ENCODE measurements at regions not wholly inside any gene's neighbourhood (a gene's known extent, or its start where the extent isn't known, plus 50 kb on each side); places are given as distances from the start of the nearest gene placed in this dataset.
A peak's percentile ranks its signal among the peaks of the same experiment; 100 is the strongest.
"Not testable (repeated sequence)": the region's sequence is repeated elsewhere in the genome, so short reads cannot be mapped to it uniquely, and the experiment has no call there.

DNA sequence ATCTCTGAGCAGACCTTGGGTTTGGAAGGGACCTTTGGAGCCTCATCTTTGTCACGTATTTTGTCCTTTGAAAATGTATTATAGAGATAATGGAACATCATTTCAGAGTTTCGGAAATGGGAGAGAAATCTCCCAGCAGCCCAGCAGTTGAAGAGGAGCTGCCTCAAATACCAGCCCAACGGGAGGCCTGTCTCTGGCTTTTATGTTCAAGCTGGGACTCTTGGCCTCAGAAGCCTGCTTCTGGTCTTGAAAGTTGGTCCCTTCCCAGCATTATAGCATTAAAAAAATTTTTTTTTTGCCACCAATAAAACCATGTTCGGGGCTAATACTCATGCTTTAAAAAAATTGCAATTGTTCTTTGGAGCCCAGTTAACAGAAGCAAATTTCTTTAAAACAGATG is 73.4 kb upstream of the CTBP2 start:
- DNase-seq: no peak

DNA sequence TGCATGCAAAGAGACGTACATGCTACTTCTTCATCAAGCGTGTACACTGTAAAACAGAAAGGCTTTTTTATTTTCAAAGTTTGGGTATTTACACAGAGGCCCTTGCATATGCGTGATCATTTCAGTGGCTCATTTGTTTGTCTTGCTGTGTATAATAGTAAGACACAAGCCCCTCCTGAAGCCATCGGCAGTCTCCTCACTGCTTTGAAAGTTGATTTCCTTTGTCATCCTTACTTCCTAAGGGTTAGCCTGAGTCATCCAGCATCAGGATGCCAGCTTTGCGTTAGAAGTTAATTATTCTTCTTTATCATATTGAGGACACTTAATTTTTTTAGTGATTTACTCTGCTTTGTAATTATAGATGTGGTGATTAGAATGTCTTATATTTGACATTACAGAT is 72.5 kb upstream of the CTBP2 start:
- peak in 1 of 3 experiments; percentile 40 for DNase-seq

DNA sequence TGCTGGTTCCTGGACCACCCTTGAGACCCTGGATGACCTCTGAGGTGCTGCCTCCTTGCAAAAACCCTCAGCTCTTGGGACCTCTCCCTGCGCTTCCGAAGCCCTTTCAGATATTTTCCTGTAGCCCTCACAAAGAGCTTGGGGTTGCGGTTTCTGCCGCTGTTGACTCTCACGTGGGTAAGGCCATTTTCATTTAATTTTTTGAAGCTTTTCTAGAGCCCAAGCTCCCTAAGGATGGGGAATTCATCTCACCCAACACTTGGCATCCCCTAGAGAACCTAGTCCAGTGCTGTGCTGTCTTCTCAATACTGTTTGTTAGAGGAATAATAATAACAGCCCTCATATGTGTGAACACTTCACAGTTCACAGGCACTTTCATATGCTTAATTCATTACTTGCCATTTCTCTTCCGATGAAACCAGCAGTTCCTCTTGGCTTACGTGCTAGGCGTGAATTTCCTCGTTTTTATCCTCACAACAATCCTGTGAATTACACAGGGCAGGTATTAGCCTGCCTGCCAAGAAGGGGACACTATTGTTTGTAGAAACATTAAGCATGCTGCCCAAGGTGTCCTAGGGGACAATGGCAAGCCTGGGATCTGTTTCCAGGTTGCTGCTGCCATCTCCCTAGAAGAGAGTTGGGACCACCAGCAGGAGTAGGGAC is 71.6 kb upstream of the CTBP2 start:
- no peak for DNase-seq

DNA sequence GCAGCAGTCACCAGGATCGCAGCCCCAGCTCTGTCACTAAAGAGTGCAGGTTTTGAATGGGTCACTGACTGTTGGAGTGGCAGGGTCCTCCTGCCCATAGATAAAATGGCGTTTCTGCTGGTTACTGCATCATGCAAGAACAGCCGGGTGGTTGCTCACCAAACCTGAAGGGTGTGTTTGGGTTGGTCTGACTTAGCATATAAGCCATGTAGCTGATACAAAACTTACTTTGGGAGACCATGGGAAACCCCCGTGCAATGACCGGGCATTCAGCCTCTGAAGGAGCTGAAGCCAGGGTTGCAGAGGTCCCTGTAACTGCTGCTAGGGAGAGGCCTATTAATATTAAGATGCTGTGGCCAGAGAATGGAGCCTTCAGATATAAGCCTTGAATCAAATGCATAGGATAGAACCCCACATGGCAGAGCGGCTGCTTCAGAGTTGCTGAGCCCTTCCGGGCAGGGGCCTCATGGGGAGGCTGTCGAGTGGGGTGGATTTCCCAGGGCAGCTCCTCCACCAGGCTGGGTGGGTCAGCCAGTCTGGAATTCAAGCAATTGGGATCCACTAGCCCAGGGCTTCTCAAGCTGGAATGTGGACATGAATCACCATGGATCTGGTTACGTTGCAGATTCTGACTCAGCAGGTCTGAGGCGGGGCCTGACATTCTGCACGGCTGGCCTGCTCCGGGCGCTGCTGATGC is 70.9 kb upstream of the CTBP2 start:
- no peak for DNase-seq

DNA sequence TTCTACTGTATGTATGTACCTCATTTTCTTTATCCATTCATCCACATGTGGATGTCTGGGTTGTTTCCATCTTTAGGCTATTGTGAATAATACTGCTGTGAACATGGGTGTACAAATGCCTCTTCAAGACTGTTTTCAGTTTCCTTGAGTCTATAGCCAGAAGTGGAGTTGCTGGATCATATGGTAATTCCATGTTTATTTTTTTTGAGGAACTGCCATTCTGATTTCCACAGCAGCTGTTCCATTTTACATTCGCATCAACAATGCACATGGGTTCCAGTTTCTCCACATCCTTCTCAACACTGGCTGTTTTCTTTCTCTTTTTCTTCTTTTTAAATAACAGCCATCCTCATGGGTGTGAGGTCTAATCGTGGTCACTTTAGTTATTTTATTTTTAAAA is 69.9 kb upstream of the CTBP2 start:
- DNase-seq: no peak

DNA sequence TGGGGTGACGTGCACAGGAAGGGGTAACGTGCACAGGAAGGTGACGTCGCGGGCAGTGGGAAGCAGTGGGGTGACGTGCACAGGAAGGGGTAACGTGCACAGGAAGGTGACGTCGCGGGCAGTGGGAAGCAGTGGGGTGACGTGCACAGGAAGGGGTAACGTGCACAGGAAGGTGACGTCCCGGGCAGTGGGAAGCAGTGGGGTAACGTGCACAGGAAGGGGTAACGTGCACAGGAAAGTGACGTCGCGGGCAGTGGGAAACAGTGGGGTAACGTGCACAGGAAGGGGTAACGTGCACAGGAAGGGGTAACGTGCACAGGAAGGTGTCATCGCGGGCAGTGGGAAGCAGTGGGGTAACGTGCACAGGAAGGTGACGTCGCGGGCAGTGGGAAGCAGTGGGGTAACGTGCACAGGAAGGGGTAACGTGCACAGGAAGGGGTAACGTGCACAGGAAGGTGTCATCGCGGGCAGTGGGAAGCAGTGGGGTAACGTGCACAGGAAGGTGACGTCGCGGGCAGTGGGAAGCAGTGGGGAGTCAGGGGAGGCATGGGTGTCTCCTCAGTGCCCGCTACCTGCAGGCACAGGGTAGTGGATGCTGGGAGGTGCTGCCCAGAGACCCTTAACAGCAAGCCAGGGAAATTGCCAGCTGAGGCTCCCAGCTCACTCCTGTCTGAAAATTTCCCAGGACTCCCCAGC is 68.0 kb upstream of the CTBP2 start:
- DNase-seq: not testable (repeated sequence)

DNA sequence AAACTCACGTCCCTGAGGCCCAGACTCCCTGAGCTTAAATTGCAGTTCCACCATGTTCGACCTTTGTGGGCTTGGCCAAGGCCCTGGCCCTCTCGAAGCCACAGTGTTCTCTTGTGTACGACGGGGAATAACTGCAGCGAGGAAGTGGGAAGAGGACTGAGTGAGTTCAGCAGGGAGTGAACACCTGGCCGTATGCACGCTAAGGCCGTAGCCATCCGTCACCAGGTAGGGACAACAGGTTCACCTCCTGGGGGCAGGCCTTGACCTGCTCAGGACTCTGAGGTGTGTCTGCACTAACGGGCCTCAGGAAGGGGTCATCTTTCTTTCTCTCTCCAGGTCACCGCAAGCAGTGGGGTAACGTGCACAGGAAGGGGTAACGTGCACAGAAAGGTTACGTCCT is 67.2 kb upstream of the CTBP2 start:
- DNase-seq: no peak

DNA sequence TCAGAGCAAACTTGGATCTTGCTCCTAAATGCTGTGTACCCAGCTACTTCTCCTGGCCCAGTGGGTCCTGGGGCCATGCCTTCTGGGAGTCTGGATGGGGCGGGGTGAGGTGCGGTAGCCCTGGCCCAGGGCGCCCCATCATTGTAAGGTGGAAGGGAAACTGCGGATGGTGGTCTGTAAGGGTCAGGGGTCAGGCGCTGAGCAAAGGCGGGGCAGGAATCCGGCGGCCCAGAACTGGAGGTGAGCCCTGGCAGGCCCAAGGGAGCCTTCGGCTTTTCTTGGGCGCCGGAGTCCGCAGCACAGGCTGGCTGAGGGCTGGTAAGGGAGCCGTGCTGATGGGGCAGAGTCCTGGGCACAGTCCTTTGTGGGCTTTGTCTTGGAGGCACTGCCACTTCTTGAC is 66.5 kb upstream of the CTBP2 start:
- DNase-seq: no peak

DNA sequence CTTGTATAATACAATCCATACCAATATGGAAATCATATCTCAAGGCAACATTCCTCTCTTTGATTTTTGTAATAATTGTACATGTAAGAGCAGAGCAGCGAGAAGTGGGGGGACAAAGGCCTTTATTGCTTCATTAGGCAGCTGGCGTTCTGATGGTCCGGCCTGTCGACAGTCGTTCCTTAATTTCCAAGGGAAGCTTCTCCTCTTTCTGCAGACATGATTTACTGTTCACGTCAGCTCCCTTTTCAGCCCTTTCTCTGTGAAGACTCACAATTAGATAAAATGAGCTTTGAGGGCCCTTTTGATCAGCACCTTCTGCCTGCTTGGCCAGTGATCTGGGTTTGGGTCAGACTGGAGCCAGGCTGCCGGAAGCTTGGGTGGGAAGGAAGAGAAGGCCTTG is 65.6 kb upstream of the CTBP2 start:
- DNase-seq: no peak

DNA sequence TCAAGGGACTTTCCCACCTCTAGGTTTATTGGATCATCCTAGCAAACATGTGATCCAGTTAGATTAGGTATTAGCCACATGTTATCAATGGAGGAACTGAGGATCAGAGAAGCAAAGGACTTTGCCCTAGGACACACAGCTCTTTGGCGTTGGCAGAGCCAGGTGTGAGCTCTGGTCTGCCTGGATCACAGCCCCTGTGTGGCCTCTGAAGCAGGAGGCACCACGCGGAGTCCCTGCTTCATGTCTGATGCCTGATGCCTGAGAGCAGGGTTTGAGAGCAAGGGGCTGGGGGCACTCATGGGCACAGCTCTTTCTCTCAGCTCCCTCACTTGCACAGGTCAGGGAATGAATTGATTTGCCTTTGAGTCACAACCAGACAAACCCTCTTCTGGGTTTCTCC is 64.7 kb upstream of the CTBP2 start:
- no peak for DNase-seq

DNA sequence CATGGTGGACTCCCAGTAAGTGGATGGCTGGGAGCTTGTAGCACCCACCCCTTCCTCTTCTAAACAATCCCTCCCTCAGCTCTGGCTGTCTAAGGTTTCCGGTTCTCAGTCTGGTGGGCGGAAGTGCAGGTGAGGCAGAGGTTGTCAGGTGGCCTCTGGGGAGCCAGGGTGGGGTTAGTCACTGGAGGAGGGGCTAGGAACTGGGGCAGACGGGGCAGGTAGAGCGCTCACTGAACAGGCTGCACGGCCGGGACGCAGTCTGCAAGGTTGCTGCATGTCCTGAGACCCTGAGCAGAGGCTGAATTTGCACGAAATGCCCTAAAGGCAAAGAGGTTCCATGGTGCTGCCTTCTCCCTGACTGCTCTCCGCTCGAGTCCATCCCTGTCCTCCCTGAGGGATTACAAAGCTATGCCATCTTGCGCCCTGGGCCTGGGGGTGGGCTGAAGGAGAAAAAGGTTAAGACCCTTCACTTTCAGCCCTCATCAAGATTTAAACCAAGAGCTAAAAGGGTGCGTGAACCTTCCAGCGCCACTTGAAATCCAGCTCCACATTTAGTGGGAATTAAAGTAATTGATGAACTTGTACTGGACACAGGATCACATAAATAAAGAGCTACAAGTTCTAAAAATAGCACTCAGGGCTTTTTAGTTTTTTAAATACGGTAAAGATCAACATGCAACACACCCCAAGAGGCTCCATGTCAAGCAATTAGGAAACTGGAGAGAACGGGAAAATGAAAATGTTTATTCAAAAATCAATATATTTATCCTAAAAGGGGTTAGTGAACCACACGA is 62.3 kb upstream of the CTBP2 start:
- no peak for DNase-seq

DNA sequence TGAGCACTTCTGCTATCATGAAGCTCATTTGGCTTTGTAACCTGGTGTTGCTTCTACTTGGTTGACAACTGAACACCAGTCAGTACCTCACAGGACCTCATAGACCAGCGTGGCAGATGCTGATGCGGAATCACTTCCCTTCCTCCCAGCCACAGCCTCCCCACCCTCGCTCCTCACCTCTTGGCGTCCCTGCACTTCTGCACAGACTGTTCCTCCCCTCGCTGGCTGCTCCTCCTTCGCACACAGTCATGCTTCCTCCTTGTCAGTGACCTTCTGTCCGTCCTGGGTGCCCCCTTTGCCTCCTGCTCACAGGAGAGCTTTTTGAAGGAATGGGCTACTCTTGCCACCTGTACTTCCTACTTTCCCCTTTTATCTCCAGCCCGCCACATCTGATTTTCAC is 61.4 kb upstream of the CTBP2 start:
- no peak for DNase-seq

DNA sequence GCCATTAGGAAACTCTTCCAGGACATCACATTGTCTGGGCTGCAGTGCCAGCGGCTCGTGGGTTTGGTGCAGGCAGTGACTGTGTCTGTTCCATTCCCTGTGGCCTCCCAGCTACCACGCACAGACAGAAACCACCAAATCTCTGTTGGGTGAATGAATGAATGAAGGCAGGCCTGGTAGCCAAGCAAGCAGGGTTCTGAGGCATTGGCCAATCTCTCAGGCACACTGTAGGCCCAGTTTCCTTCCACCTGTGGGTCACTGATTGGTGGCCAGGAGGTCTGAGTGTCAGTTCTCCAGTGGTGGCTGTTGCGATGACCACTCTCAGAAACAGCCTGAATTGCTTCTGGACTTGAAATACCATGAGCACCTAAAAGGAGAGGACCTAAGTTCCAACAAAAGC is 59.4 kb upstream of the CTBP2 start:
- no peak for DNase-seq

DNA sequence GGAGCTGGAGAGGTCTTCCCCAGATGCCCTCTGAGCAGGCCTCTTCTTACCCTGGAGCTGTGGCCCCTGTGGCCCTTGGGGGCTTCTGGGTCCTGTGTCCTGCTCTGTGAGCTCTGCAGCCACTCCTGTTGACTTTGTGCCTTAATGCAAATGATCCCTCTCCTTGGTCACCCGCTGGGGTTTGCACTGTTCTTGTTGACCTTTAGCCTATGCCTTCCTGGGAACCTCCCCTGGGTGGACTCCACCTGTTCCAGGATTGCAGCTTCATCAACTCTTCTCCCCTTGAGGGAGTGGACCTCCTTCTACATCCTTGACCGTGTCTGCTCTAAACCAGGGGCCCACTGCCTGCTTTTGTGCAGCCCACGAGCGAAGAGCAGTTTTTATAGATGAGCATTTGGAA is 58.6 kb upstream of the CTBP2 start:
- DNase-seq: no peak

DNA sequence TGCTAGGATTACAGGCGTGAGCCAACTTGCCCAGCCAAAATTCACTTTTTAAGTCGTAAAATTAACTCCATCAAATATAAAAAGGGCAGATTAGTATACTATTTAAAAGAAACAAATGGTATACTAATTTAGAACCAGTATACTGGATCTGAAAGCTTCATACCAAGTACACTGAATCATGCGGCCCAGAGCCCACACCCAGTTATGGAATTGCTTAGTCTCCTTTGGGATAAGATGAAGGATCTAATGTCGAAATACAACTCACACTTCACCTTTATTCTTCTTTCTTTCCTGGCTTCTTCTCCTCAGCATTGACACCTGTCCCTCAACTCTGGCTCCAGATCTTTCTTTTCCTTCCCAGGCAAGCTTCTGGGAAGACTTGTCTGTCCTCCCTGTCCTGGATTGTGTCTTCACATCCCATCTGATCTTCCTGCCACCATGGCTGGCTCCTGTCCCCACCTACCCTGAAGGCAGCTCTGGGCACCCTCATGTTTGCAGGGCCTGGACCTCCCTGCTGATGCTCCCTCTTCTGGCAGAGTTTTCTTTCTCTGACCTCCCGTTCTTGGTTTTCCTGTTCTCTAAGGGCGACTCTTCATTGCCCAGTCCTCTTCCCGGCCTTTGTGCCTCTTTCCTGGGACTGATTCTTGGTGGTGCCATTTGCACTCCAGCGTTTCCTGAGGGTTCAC is 57.8 kb upstream of the CTBP2 start:
- DNase-seq: peak in 1 of 3 experiments; percentile 1

DNA sequence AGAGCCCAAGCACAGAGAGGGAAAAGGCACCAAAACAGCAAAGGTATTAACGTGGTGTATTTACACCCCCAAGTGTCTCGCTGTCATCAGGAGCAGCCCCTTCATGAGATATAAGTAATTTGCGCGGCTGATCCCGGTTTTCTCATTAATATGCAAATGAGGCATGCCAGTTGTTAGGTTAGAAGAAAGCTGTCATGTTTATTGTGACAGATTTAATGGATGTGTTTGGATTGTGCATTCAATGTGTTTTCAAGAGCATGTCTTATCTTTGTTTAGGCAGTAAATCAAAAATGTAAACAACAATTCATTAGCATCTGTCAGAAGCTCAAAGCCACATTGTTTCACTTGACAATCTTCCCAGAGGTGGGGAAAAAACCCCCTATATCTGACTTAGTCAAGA is 56.5 kb upstream of the CTBP2 start:
- DNase-seq: peak in 1 of 3 experiments; percentile 6

DNA sequence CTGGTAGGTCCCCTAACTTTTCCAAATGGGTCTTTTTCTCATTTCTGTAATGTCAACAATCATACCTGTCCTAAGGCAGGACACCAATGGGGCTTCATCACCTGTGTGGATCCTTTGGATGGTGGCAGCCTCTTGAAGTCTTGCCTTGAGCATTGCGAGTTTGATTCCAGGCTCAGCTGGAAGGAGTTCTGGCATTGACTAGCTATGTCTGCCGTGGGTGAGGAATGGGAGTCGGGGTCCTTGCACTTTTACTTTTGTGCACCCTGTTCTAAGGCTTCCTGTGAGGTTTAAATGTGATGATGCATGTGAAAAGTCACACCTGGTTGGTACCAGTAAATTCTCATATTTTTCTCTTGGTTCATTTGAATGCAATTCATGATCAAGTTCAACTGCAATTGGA is 55.9 kb upstream of the CTBP2 start:
- no peak for DNase-seq

DNA sequence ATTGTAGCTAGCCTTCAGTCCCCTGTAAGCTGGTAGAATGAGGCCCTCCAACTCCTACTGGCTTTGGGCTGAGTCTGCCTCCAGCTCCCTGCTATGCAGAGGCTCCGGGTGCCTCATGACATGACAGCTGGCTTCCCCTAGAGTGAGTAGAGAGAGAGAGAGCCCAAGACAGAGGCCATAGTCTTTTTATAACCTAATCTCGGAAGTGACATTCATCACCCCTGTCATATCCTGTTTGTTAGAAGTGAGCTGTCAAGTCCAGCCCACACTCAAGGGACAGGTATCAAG is 53.9 kb upstream of the CTBP2 start:
- DNase-seq: no peak

DNA sequence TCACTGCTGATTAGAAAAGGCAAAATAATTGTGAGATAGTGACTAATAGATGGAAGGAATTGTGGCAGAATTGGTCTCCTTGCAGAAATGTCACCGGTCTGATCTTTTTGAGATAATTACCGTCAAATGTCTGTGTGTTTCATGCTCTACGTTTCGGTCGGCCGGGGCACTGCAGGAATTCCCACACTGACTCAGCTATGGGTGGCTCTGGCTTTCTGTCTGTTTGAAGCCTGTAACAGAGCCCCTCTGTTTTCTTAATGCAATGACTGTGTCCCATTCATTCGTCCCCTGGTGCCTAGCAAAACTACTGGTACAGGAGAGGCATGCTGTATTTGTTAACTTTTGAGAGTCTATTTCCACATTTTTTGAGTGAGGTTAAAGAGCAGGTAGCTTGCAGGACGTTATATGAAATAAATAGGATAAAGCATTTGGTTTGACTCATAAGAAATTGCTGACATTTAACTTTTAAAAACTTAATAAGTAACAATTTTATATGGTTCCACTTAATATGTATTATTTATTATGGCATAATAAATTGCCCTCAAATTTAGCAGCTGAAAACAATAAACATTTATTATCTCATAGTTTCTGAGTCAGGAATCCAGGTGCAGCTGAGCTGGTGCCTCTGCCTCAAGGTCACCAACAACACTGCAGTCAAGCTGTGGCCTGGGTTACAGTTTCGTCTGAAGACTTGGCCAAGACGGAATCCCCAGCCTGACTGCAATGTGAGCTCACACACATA is 53.3 kb upstream of the CTBP2 start:
- DNase-seq: no peak

DNA sequence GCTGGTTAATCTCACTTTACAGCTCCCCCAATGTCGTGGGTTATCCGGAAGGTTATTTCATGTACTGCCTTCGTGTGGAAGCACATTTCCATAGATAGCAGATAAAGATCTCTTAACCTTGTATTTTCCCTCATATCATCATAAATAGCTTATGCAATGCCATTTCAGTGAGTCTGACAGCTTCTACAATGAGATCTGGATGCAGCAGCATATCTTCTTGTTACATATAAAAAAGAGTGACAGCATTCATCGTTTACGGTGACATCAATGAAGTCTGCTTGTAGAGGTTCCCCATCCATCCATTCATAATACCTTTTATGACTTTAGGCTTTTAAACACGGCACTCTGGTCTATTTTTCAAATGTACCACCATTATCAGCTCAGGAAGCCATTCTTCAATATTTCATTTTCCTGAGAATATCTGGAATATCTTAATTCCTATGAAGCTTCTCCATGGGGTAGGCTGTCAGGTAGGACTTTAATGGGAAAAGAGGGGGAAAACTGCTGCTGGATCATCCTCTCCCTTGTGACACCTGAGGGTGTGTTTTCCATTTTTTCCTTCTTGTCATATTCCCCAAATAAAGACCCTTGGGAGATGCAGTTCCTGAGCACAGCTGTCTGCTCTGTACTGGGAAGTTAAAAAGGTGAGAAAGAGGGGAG is 51.9 kb upstream of the CTBP2 start:
- no peak for DNase-seq
